HCT116 (cell line): ENCODE measurements at regions not wholly inside any gene's neighbourhood (a gene's known extent, or its start where the extent isn't known, plus 50 kb on each side); places are given as distances from the start of the nearest gene placed in this dataset.

ENCODE experiments used
- ATAC-seq: fragments of 200-7000 bp; cut with Tn5 transposase; 2 replicates; pipeline ENCODE4 v1.9.1; 2020; ENCODE audit warnings: mild to moderate bottlenecking, moderate library complexity
- BruUV-seq: library from RNA; stranded (reverse); fragments of 400-500 nt; replicated peaks from 2 replicates; lab custom pipeline; 2021; lab: Mats Ljungman, UMichigan
- CTCF ChIA-PET: fragments of 300-600 bp; sonication (Branson Sonifier 250); formaldehyde crosslinking; loops from one replicate; lab custom pipeline; 2021; ENCODE audit warnings: antibody characterized with exemption; lab: Charles Lee
- POLR2A ChIA-PET: fragments of 300-600, 350-600 bp; sonication (Branson Sonifier 250); formaldehyde crosslinking; loops from one replicate; lab custom pipeline; 2021; ENCODE audit warnings: antibody characterized with exemption; lab: Charles Lee
- RAD21 ChIA-PET, 2 experiments: fragments of 300-600 bp; sonication (Branson Sonifier 250); formaldehyde crosslinking; loops; one replicate each; lab custom pipeline; 2023; ENCODE audit warnings: low total read pairs in 2 of 2; ENCODE audit not compliant: uncharacterized antibody in 2 of 2, unreplicated experiment in 2 of 2, low non-redundant PET in 1 of 2; lab: Charles Lee
- DNase-seq: peaks from one replicate; pipeline ENCODE4 v3.0.0-alpha.2; 2010; ENCODE audit warnings: low read depth, low spot score
- H2AFZ ChIP-seq: fragments of 200-600 bp; shearing (Covaris generic), sonication (generic); 2 replicates; pipeline ENCODE4 v1.6.1; 2017; ENCODE audit warnings: low read depth, mixed run types, mixed read lengths, antibody characterized with exemption, low read length; ENCODE audit not compliant: poor library complexity, severe bottlenecking
- H3K27ac ChIP-seq: 2 replicates; pipeline ENCODE4 v1.5.1; 2012; ENCODE audit warnings: low read depth, low read length
- H3K27me3 ChIP-seq: fragments of 200-600 bp; sonication (generic); 2 replicates; pipeline ENCODE4 v1.6.1; 2016; ENCODE audit warnings: mixed run types, low read length, mixed read lengths; ENCODE audit not compliant: insufficient read depth
- H3K36me3 ChIP-seq, 2 experiments: fragments of 200-500 bp in 1 of 2; fragments of 200-600 bp in 1 of 2; sonication (Bioruptor generic) in 1 of 2; sonication (generic) in 1 of 2; 2 replicates each; pipeline versions ENCODE4 v1.5.1 to v1.6.1; 2014 to 2016; ENCODE audit warnings: low read length in 2 of 2, inconsistent platforms in 1 of 2, mixed read lengths in 1 of 2, mixed run types in 1 of 2; ENCODE audit not compliant: insufficient read depth in 2 of 2, control insufficient read depth in 1 of 2
- H3K4me1 ChIP-seq, 2 experiments: fragments of 200-600 bp in 1 of 2; sonication (generic) in 1 of 2; 2 replicates each; pipeline versions ENCODE4 v1.5.1 to v1.6.1; 2012 to 2017; ENCODE audit warnings: low read length in 2 of 2, inconsistent platforms in 1 of 2, mild to moderate bottlenecking in 1 of 2, mixed read lengths in 1 of 2, mixed run types in 1 of 2, moderate library complexity in 1 of 2; ENCODE audit not compliant: insufficient read depth in 2 of 2, control insufficient read depth in 1 of 2
- H3K4me2 ChIP-seq: fragments of 200-600 bp; sonication (generic); 2 replicates; pipeline ENCODE4 v1.6.1; 2017; ENCODE audit warnings: mixed run types, low read length, mixed read lengths
- H3K4me3 ChIP-seq, 2 experiments: fragments of 200-600 bp in 1 of 2; sonication (generic) in 1 of 2; replicated peaks in 1 of 2; 2 replicates each; pipeline ENCODE4 v1.5.1; 2011 to 2016; ENCODE audit warnings: low read length in 2 of 2, control low read depth in 1 of 2, low read depth in 1 of 2, mild to moderate bottlenecking in 1 of 2, mixed read lengths in 1 of 2, mixed run types in 1 of 2
- H3K79me2 ChIP-seq: fragments of 200-600 bp; sonication (generic); 2 replicates; pipeline ENCODE4 v1.6.1; 2017; ENCODE audit warnings: mild to moderate bottlenecking, mixed run types, low read length, moderate library complexity, mixed read lengths; ENCODE audit not compliant: insufficient read depth
- H3K9ac ChIP-seq: fragments of 200-600 bp; sonication (generic); 2 replicates; pipeline ENCODE4 v1.6.1; 2016; ENCODE audit warnings: low read length, mixed read lengths
- H3K9me2 ChIP-seq: fragments of 200-600 bp; sonication (generic), shearing (Covaris generic); 2 replicates; pipeline ENCODE4 v1.6.1; 2017; ENCODE audit warnings: mixed run types, mild to moderate bottlenecking, moderate library complexity; ENCODE audit not compliant: insufficient read depth
- H3K9me3 ChIP-seq, 2 experiments: fragments of 200-500 bp in 1 of 2; fragments of 200-600 bp in 1 of 2; sonication (Bioruptor generic) in 1 of 2; sonication (generic) in 1 of 2; 2 replicates each; pipeline ENCODE4 v1.6.1; 2014 to 2017; ENCODE audit warnings: low read length in 2 of 2, mixed read lengths in 2 of 2, inconsistent platforms in 1 of 2, low read depth in 1 of 2, mild to moderate bottlenecking in 1 of 2, mixed run types in 1 of 2, moderate library complexity in 1 of 2; ENCODE audit not compliant: control insufficient read depth in 1 of 2, insufficient read depth in 1 of 2
- H4K20me1 ChIP-seq: fragments of 200-600 bp; sonication (generic), shearing (Covaris generic); 2 replicates; pipeline ENCODE4 v1.6.1; 2017; ENCODE audit warnings: mixed run types, mild to moderate bottlenecking, moderate library complexity; ENCODE audit not compliant: insufficient read depth
- CBX3 ChIP-seq: IDR thresholded peaks from 2 replicates; pipeline ENCODE4 v1.6.1; 2012; ENCODE audit warnings: low read depth
- CEBPB ChIP-seq: IDR thresholded peaks from 2 replicates; pipeline ENCODE4 v1.6.1; 2012; ENCODE audit warnings: low read depth
- EGR1 ChIP-seq: IDR thresholded peaks from 2 replicates; pipeline ENCODE4 v1.6.1; 2012; ENCODE audit warnings: low read depth
- ELF1 ChIP-seq: IDR thresholded peaks from 2 replicates; pipeline ENCODE4 v1.6.1; 2012; ENCODE audit warnings: low read depth, borderline replicate concordance
- EZH2 ChIP-seq: fragments of 200-600 bp; sonication (generic); IDR thresholded peaks from 2 replicates; pipeline ENCODE4 v1.6.1; 2017; ENCODE audit warnings: antibody characterized with exemption, mixed run types
- EZH2phosphoT487 ChIP-seq: fragments of 200-600 bp; IDR thresholded peaks from 2 replicates; pipeline ENCODE4 v1.6.1; 2018; ENCODE audit warnings: antibody characterized with exemption, borderline replicate concordance
- FOSL1 ChIP-seq: IDR thresholded peaks from 2 replicates; pipeline ENCODE4 v1.6.1; 2012; ENCODE audit warnings: low read depth
- JUND ChIP-seq: IDR thresholded peaks from 2 replicates; pipeline ENCODE4 v1.6.1; 2012
- POLR2A ChIP-seq: IDR thresholded peaks from 2 replicates; pipeline ENCODE4 v1.7.0; 2011; ENCODE audit warnings: borderline replicate concordance; ENCODE audit not compliant: insufficient read depth, insufficient read length; ENCODE audit errors: extremely low read depth
- POLR2AphosphoS5 ChIP-seq: IDR thresholded peaks from 2 replicates; pipeline ENCODE4 v1.6.1; 2011; ENCODE audit warnings: mild to moderate bottlenecking, low read depth, low read length, moderate library complexity
- RAD21 ChIP-seq: IDR thresholded peaks from 2 replicates; pipeline ENCODE4 v1.6.1; 2012; ENCODE audit warnings: low read depth, mild to moderate bottlenecking
- SIN3A ChIP-seq: IDR thresholded peaks from 2 replicates; pipeline ENCODE4 v1.6.1; 2012; ENCODE audit warnings: low read depth
- SP1 ChIP-seq: IDR thresholded peaks from 2 replicates; pipeline ENCODE4 v1.6.1; 2012; ENCODE audit warnings: low read depth
- SRF ChIP-seq: IDR thresholded peaks from 2 replicates; pipeline ENCODE4 v1.6.1; 2012; ENCODE audit warnings: low read depth
- TCF7L2 ChIP-seq: IDR thresholded peaks from 2 replicates; pipeline ENCODE4 v1.7.0; 2011; ENCODE audit warnings: borderline replicate concordance, inconsistent platforms; ENCODE audit not compliant: insufficient read depth, insufficient read length; ENCODE audit errors: extremely low read depth
- ZFX ChIP-seq: fragments of 450-650 bp; IDR thresholded peaks from 2 replicates; pipeline ENCODE4 v1.6.1; 2017
- ZNF274 ChIP-seq: fragments of 200-500 bp; sonication (Bioruptor generic); IDR thresholded peaks from 2 replicates; pipeline ENCODE4 v1.6.1; 2014; ENCODE audit warnings: mild to moderate bottlenecking, low read depth, low read length, inconsistent platforms
- intact Hi-C: fragments of 100-400 bp; cut with micrococcal nuclease; formaldehyde crosslinking; loops from 2 replicates; pipeline ENCODE4 v1.10.0; 2022
- TF ChIP-seq, protein P1 (sequence below): IDR thresholded peaks from 2 replicates; pipeline ENCODE4 v1.6.1; 2012; ENCODE audit warnings: low read depth
- TF ChIP-seq, protein P2 (sequence below), 3 experiments: fragments of 200-600 bp in 1 of 3; sonication (generic) in 1 of 3; IDR thresholded peaks in 2 of 3; conservative IDR thresholded peaks in 1 of 3; 2 replicates each; pipeline ENCODE4 v1.5.1; 2012 to 2017; ENCODE audit warnings: low read depth in 2 of 3, low read length in 2 of 3, antibody characterized with exemption in 1 of 3, borderline replicate concordance in 1 of 3, control low read depth in 1 of 3, mild to moderate bottlenecking in 1 of 3, mixed read lengths in 1 of 3, mixed run types in 1 of 3, moderate library complexity in 1 of 3; ENCODE audit not compliant: insufficient read depth in 1 of 3
- TF ChIP-seq, protein P3 (sequence below): IDR thresholded peaks from 2 replicates; pipeline ENCODE4 v1.6.1; 2012
- TF ChIP-seq, protein P4 (sequence below): IDR thresholded peaks from 2 replicates; pipeline ENCODE4 v1.6.1; 2012

DNA sequence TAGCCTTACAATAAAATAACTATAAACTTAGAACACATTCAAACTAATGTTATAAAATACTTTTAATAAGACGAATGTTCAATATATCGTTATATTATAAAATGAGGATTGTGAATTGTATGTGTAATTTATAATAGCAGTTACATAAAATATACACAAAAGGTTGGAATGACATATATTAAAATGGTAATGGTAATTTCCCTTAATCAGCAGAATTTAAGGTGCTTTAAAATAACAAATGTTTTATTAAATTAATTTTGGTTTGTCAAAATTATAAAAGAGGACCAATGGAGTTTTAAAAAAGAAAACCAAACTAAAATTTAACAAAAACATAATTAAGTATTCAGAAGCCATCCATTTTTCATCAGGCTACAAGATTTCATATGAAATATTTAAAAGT lies 164.3 kb upstream of the PRDM9 start (continued):
- TF ChIP-seq TCF7L2 (no peak), FOSL1 (no peak), ZFX (no peak), EZH2phosphoT487 (no peak), SP1 (no peak), EZH2 (no peak)

DNA sequence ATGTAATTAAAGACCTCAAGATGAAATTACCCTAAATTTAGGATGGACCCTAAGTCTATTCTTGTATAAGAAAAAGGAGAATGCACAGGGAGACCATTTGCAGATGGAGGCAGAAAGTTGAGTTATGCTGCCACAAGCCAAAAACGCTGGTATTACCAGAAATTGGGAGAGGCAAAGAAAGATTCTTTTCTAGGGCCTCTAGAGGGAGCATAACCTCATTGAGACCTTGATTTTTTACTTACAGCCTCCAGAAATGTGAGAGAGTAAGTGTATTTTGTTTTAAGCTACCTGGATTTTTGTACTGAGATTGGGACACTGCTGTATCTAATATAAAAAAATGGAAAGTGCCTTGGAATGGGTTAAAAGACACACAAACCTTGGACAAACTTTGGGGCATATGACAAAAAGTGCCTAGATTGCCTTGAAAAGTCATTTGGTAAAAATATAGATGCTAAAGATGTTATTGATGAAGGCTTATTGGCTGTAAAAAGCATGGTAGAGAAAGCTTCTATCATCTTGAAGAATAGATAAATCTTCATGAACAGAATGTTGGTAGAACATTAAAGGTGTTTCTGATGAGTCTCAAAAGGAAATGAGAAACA lies 174.7 kb upstream of the PRDM9 start:
- DNase-seq (no peak), ATAC-seq (no peak)
- no peaks in the 10 kb centered on the region for H3K27me3 ChIP-seq
- intact Hi-C loops, result no loop called here
- H3K9me2 ChIP-seq, result no peaks in the 10 kb centered on the region
- no peak overlapping the region for H3K27ac ChIP-seq
- no peaks in the 10 kb centered on the region for H3K4me1 ChIP-seq
- no peaks in the 10 kb centered on the region for H3K79me2 ChIP-seq
- no peak overlapping the region for H3K9ac ChIP-seq
- no peak overlapping the region for H2AFZ ChIP-seq
- POLR2A ChIA-PET, result no interaction called here
- no peak overlapping the region for H3K4me3 ChIP-seq
- peaks cover 0 to 12% of the 10 kb centered on the region in 2 experiments; a peak in 2 of 4 replicates for H3K9me3 ChIP-seq
- H3K4me2 ChIP-seq, result no peak overlapping the region
- CTCF ChIA-PET, result no interaction called here
- BruUV-seq, result no TSS peak
- RAD21 ChIA-PET, result no interaction called here
- H3K36me3 ChIP-seq, result no peaks in the 10 kb centered on the region
- H4K20me1 ChIP-seq, result no peaks in the 10 kb centered on the region
- TF ChIP-seq SRF (no peak), ZNF274 (no peak), CBX3 (no peak), POLR2A (no peak), TCF7L2 (no peak), EZH2phosphoT487 (no peak), SIN3A (no peak), POLR2AphosphoS5 (no peak), RAD21 (no peak), JUND (no peak), CEBPB (no peak), EGR1 (no peak), ELF1 (no peak), EZH2 (no peak)
- TF ChIP-seq, protein P1, sequence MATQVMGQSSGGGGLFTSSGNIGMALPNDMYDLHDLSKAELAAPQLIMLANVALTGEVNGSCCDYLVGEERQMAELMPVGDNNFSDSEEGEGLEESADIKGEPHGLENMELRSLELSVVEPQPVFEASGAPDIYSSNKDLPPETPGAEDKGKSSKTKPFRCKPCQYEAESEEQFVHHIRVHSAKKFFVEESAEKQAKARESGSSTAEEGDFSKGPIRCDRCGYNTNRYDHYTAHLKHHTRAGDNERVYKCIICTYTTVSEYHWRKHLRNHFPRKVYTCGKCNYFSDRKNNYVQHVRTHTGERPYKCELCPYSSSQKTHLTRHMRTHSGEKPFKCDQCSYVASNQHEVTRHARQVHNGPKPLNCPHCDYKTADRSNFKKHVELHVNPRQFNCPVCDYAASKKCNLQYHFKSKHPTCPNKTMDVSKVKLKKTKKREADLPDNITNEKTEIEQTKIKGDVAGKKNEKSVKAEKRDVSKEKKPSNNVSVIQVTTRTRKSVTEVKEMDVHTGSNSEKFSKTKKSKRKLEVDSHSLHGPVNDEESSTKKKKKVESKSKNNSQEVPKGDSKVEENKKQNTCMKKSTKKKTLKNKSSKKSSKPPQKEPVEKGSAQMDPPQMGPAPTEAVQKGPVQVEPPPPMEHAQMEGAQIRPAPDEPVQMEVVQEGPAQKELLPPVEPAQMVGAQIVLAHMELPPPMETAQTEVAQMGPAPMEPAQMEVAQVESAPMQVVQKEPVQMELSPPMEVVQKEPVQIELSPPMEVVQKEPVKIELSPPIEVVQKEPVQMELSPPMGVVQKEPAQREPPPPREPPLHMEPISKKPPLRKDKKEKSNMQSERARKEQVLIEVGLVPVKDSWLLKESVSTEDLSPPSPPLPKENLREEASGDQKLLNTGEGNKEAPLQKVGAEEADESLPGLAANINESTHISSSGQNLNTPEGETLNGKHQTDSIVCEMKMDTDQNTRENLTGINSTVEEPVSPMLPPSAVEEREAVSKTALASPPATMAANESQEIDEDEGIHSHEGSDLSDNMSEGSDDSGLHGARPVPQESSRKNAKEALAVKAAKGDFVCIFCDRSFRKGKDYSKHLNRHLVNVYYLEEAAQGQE, result no peak
- TF ChIP-seq, protein P2, sequence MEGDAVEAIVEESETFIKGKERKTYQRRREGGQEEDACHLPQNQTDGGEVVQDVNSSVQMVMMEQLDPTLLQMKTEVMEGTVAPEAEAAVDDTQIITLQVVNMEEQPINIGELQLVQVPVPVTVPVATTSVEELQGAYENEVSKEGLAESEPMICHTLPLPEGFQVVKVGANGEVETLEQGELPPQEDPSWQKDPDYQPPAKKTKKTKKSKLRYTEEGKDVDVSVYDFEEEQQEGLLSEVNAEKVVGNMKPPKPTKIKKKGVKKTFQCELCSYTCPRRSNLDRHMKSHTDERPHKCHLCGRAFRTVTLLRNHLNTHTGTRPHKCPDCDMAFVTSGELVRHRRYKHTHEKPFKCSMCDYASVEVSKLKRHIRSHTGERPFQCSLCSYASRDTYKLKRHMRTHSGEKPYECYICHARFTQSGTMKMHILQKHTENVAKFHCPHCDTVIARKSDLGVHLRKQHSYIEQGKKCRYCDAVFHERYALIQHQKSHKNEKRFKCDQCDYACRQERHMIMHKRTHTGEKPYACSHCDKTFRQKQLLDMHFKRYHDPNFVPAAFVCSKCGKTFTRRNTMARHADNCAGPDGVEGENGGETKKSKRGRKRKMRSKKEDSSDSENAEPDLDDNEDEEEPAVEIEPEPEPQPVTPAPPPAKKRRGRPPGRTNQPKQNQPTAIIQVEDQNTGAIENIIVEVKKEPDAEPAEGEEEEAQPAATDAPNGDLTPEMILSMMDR (IDR thresholded peaks at IDR 0.05 in 2 of 3, conservative IDR thresholded peaks at IDR 0.05 in 1 of 3; ENCODE audit: borderline replicate concordance in 1 of 3, insufficient read depth in 1 of 3, low read depth in 2 of 3, low read length in 2 of 3), result no peak
- TF ChIP-seq, protein P3, sequence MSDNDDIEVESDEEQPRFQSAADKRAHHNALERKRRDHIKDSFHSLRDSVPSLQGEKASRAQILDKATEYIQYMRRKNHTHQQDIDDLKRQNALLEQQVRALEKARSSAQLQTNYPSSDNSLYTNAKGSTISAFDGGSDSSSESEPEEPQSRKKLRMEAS, result no peak
- TF ChIP-seq, protein P4, sequence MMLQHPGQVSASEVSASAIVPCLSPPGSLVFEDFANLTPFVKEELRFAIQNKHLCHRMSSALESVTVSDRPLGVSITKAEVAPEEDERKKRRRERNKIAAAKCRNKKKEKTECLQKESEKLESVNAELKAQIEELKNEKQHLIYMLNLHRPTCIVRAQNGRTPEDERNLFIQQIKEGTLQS, result no peak
